ENCODE measurements at regions not wholly inside any gene's neighbourhood (a gene's known extent, or its start where the extent isn't known, plus 50 kb on each side); places are given as distances from the start of the nearest gene placed in this dataset.

GRCh38 chr18:44321868-44322590 lies 358.7 kb upstream of the SETBP1 start:
- H3K4me3 ChIP-seq (ENCODE audit: low read length): no peak overlapping the region
- 88 to 96% methylated on average over 4 to 7 of the region's 7 CpGs for WGBS, 2 experiments (ENCODE audit: insufficient coverage in 1 of 2, insufficient read length in 1 of 2)
- H3K9me3 Mint-ChIP-seq: no peaks in the 10 kb centered on the region

GRCh38 chr18:44323125-44323524 lies 357.6 kb upstream of the SETBP1 start:
- no peaks in the 10 kb centered on the region for H3K9me3 Mint-ChIP-seq
- Histone ChIP-seq H3K4me3 (ENCODE audit: low read length) (no peak overlapping the region), H3K9ac (ENCODE audit: extremely low read depth, low read length, poor library complexity, severe bottlenecking) (no peak overlapping the region), H3K36me3 (ENCODE audit: control insufficient read depth, insufficient read depth, low read length) (no peaks in the 10 kb centered on the region), H3K4me1 (ENCODE audit: control insufficient read depth, insufficient read depth, low read length) (no peaks in the 10 kb centered on the region), H3K9me3 (ENCODE audit: control insufficient read depth, low read length) (no peaks in the 10 kb centered on the region), H3K27me3 (ENCODE audit: control insufficient read depth, insufficient read depth, low read length, poor library complexity, severe bottlenecking) (no peaks in the 10 kb centered on the region), H3K27ac (ENCODE audit: low read depth, low read length) (no peak overlapping the region)
- TF ChIP-seq CTCF (conservative IDR thresholded peaks at IDR 0.05): no peak
- H3K27ac Mint-ChIP-seq: no peak overlapping the region
- no peaks in the 10 kb centered on the region for H3K27me3 Mint-ChIP-seq (ENCODE audit: insufficient read depth)
- DNase-seq: no peak
- no peaks in the 10 kb centered on the region for H3K36me3 Mint-ChIP-seq (ENCODE audit: low read depth)
- no peaks in the 10 kb centered on the region for H3K4me1 Mint-ChIP-seq
- no peak overlapping the region for H3K4me3 Mint-ChIP-seq

More at GRCh38 chr18:44321868-44322590, 358.7 kb upstream of the SETBP1 start:
- no peaks in the 10 kb centered on the region for H3K4me1 Mint-ChIP-seq
- Histone ChIP-seq H3K36me3 (ENCODE audit: control insufficient read depth, insufficient read depth, low read length) (no peaks in the 10 kb centered on the region), H3K4me1 (ENCODE audit: control insufficient read depth, insufficient read depth, low read length) (no peaks in the 10 kb centered on the region), H3K27ac (ENCODE audit: low read depth, low read length) (no peak overlapping the region), H3K27me3 (ENCODE audit: control insufficient read depth, insufficient read depth, low read length, poor library complexity, severe bottlenecking) (no peaks in the 10 kb centered on the region), H3K9me3 (ENCODE audit: control insufficient read depth, low read length) (no peaks in the 10 kb centered on the region), H3K9ac (ENCODE audit: extremely low read depth, low read length, poor library complexity, severe bottlenecking) (no peak overlapping the region)
- no peaks in the 10 kb centered on the region for H3K36me3 Mint-ChIP-seq (ENCODE audit: low read depth)
- H3K4me3 Mint-ChIP-seq: no peak overlapping the region
- no peak overlapping the region for H3K27ac Mint-ChIP-seq
- TF ChIP-seq CTCF (conservative IDR thresholded peaks at IDR 0.05): no peak
- no peak for DNase-seq
- H3K27me3 Mint-ChIP-seq (ENCODE audit: insufficient read depth): no peaks in the 10 kb centered on the region

- Histone ChIP-seq H3K9ac (ENCODE audit: extremely low read depth, low read length, poor library complexity, severe bottlenecking) (no peak overlapping the region), H3K4me1 (ENCODE audit: control insufficient read depth, insufficient read depth, low read length) (no peaks in the 10 kb centered on the region), H3K27ac (ENCODE audit: low read depth, low read length) (no peak overlapping the region), H3K4me3 (ENCODE audit: low read length) (no peak overlapping the region), H3K36me3 (ENCODE audit: control insufficient read depth, insufficient read depth, low read length) (no peaks in the 10 kb centered on the region), H3K27me3 (ENCODE audit: control insufficient read depth, insufficient read depth, low read length, poor library complexity, severe bottlenecking) (no peaks in the 10 kb centered on the region), H3K9me3 (ENCODE audit: control insufficient read depth, low read length) (no peaks in the 10 kb centered on the region)
- no peak overlapping the region for H3K4me3 Mint-ChIP-seq
- H3K9me3 Mint-ChIP-seq: no peaks in the 10 kb centered on the region
- no peak for TF ChIP-seq CTCF (conservative IDR thresholded peaks at IDR 0.05)
- no peak for DNase-seq
- 92 to 100% methylated on average over 1 to 2 of the region's 2 CpGs for WGBS, 2 experiments (ENCODE audit: insufficient coverage in 1 of 2, insufficient read length in 1 of 2)
- no peaks in the 10 kb centered on the region for H3K27me3 Mint-ChIP-seq (ENCODE audit: insufficient read depth)
- H3K4me1 Mint-ChIP-seq: no peaks in the 10 kb centered on the region
- no peaks in the 10 kb centered on the region for H3K36me3 Mint-ChIP-seq (ENCODE audit: low read depth)
- H3K27ac Mint-ChIP-seq: no peak overlapping the region
Measured at GRCh38 chr18:44324361-44324760, 356.3 kb upstream of the SETBP1 start.

All from endodermal cell (in vitro differentiated cells).